ENCODE measurements at regions not wholly inside any gene's neighbourhood (a gene's known extent, or its start where the extent isn't known, plus 50 kb on each side); places are given as distances from the start of the nearest gene placed in this dataset.

DNA sequence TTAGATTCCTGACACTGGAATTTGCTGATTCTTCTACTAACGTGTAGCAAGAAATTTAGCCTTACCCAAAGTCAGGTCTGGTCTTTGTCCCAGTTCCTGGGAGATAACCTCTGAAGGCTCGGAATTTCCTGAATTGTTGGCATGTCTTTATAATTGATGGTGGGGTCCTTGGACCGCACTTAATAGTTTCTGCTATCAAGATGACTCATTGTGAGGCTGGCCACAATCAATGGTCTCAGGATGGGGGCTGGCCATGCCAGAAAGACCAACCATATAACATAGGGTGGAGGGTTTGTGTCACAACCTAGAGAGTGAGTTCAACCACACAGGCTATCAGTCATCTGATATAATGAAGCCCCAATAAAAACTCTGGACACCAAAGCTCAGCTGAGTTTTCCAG lies 259.7 kb downstream of the DAD1 start:
- Histone ChIP-seq H3K4me1 (peaks cover 0 to 6% (median 0%) of the 10 kb centered on the region in 4 donors), H3K9me3 (peaks cover 0 to 7% (median 7%) of the 10 kb centered on the region in 4 donors), H3K36me3 (no peaks in the 10 kb centered on the region), H3K4me3 (no peak overlapping the region), H3K27me3 (no peaks in the 10 kb centered on the region), H3K27ac (no peak overlapping the region)
- ATAC-seq (ENCODE audit: low FRiP score in 2 of 2) (no peak), DNase-seq (no peak)
- TF ChIP-seq POLR2AphosphoS5 (IDR thresholded peaks at IDR 0.05) (no peak), POLR2A (IDR thresholded peaks at IDR 0.05) (no peak), EP300 (IDR thresholded peaks at IDR 0.05) (no peak)
- TF ChIP-seq, protein P1, sequence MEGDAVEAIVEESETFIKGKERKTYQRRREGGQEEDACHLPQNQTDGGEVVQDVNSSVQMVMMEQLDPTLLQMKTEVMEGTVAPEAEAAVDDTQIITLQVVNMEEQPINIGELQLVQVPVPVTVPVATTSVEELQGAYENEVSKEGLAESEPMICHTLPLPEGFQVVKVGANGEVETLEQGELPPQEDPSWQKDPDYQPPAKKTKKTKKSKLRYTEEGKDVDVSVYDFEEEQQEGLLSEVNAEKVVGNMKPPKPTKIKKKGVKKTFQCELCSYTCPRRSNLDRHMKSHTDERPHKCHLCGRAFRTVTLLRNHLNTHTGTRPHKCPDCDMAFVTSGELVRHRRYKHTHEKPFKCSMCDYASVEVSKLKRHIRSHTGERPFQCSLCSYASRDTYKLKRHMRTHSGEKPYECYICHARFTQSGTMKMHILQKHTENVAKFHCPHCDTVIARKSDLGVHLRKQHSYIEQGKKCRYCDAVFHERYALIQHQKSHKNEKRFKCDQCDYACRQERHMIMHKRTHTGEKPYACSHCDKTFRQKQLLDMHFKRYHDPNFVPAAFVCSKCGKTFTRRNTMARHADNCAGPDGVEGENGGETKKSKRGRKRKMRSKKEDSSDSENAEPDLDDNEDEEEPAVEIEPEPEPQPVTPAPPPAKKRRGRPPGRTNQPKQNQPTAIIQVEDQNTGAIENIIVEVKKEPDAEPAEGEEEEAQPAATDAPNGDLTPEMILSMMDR (IDR thresholded peaks at IDR 0.05) = no peak
- 53 to 55% methylated on average over 3 of the region's 3 CpGs for WGBS, 2 donors

DNA sequence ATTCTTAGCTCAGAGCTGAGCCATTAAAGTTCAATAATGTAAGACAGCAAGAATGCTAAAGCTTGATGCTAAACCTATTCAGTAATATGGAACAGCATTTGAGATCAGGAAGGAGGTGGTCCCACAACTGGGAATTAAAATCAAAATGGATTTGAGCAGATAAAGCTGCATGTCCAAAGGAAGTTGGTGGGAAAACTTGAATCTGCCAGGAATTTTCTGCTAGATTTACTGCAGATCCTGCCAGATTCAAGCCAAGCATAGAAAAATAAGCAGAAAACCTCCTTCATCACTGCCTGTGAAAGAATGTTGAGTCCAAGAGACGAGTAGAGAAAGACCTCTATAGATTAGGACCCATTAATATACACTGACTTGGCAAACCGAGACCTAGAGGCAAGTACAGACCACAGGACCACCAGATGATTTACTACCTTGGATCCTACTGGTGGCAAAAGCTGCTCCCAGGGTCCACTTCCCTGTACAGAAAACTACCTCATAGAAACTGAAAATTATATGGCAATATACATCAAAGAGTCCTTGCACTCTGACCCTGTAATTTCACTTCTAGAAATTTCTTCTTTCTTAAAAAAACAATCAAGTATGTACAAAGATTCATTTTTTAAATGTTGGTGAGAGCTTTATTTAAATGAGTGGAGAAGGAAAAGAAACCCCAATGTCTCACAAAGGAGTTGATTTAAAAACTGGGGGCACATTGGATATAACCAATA lies 263.2 kb downstream of the DAD1 start:
- Histone ChIP-seq H3K27me3 (no peaks in the 10 kb centered on the region), H3K9me3 (peaks cover 0 to 7% (median 7%) of the 10 kb centered on the region in 4 donors), H3K36me3 (no peaks in the 10 kb centered on the region), H3K4me1 (peaks cover 0 to 4% (median 0%) of the 10 kb centered on the region in 4 donors), H3K4me3 (no peak overlapping the region), H3K27ac (no peak overlapping the region)
- no peak for DNase-seq
- 64 to 67% methylated on average over 2 of the region's 2 CpGs for WGBS, 2 donors
- no peak for ATAC-seq (ENCODE audit: low FRiP score in 2 of 2)
- TF ChIP-seq EP300 (IDR thresholded peaks at IDR 0.05) (no peak), POLR2A (IDR thresholded peaks at IDR 0.05) (no peak), POLR2AphosphoS5 (IDR thresholded peaks at IDR 0.05) (no peak)
- TF ChIP-seq, protein P1 (IDR thresholded peaks at IDR 0.05) = no peak

DNA sequence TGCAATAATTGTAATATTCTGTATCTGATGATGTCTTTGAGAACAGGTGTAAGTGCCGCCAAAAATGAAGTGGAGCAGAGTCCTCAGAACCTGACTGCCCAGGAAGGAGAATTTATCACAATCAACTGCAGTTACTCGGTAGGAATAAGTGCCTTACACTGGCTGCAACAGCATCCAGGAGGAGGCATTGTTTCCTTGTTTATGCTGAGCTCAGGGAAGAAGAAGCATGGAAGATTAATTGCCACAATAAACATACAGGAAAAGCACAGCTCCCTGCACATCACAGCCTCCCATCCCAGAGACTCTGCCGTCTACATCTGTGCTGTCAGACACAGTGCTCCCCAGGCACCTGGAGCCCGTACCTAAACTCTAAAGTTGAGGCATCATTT lies 268.7 kb downstream of the DAD1 start:
- TF ChIP-seq POLR2AphosphoS5 (IDR thresholded peaks at IDR 0.05) (no peak), EP300 (IDR thresholded peaks at IDR 0.05) (no peak), POLR2A (IDR thresholded peaks at IDR 0.05) (no peak)
- TF ChIP-seq, protein P1 (IDR thresholded peaks at IDR 0.05) = no peak
- DNase-seq (no peak), ATAC-seq (ENCODE audit: low FRiP score in 2 of 2) (peak in 1 of 2 donors; percentile 55)
- WGBS, 2 donors = 39 to 45% methylated on average over 4 of the region's 4 CpGs
- H3K27ac ChIP-seq = no peak overlapping the region
- no peaks in the 10 kb centered on the region for H3K27me3 ChIP-seq
- H3K9me3 ChIP-seq = no peaks in the 10 kb centered on the region
- H3K4me3 ChIP-seq = no peak overlapping the region
- H3K4me1 ChIP-seq = peaks cover 0 to 4% (median 0%) of the 10 kb centered on the region in 4 donors
- no peaks in the 10 kb centered on the region for H3K36me3 ChIP-seq

DNA sequence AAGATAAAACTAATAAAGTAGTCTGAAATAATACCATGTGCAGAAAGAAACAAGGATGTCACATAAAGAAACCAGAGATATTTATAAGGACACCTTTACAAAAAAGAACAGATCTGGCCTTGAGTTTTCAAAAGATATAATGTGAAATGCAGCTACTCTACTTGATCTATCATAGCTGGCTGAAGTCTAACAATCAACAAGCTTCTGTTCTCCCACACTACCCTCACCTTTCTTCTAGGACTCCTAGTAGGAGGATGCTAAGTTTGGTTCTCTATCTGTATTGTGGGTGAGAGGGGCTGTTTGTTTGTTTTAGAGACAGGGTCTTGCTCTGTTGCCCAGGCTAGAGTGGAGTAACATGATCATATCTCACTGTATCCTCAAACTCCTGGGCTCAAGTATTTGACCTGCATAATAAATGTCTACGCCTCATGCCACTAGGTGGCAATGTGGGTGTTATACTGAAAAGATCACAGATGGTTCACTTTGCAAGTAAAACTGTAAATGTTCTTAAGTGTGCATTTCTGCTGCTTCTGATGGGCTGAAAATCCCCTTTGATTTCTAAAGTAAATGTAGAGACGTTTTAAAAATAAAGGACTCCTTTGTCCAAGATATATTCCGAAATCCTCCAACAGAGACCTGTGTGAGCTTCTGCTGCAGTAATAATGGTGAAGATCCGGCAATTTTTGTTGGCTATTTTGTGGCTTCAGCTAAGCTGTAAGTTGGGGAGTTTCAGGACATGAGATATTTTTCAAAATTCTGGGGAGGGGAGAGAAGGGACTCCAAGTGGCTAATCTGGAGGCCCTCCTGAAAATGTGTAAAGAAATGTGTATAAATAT lies 269.3 kb downstream of the DAD1 start:
- Histone ChIP-seq H3K4me1 (peaks cover 0 to 4% (median 0%) of the 10 kb centered on the region in 4 donors), H3K27me3 (no peaks in the 10 kb centered on the region), H3K4me3 (no peak overlapping the region), H3K9me3 (no peaks in the 10 kb centered on the region), H3K36me3 (no peaks in the 10 kb centered on the region), H3K27ac (no peak overlapping the region)
- TF ChIP-seq, protein P1 (IDR thresholded peaks at IDR 0.05) = peak in 5 of 6 experiments; percentile 29 to 70 (median 67)
- TF ChIP-seq POLR2A (IDR thresholded peaks at IDR 0.05) (no peak), EP300 (IDR thresholded peaks at IDR 0.05) (no peak), POLR2AphosphoS5 (IDR thresholded peaks at IDR 0.05) (no peak)
- 24 to 31% methylated on average over 4 of the region's 4 CpGs for WGBS, 2 donors
- DNase-seq = peak in 1 of 2 donors; percentile 72
- peak in 1 of 2 donors; percentile 88 for ATAC-seq (ENCODE audit: low FRiP score in 2 of 2)

Measured in upper lobe of left lung (tissue), 6 donors.